ENCODE measurements at regions not wholly inside any gene's neighbourhood (a gene's known extent, or its start where the extent isn't known, plus 50 kb on each side); places are given as distances from the start of the nearest gene placed in this dataset.

DNA sequence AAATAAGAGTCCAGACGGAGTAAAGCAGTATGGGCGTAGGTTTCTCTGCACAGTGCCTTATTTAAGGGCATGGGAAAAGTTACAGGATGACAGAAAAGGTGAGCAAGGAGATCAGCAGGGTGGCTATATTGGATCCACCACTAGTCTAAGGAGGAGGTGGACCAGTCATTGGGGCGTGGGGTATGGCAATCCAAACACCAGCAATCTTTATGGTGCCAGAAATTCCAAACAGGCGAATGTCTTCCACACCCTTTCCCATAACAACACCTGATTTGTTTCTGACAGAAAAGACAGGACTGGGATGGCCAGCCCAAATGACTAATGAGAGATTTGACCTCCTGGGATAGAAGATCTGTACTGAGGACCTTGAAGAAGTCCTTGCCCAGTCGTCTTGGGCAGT is 181.8 kb upstream of the MBL2 start:
- TF ChIP-seq, protein P1, sequence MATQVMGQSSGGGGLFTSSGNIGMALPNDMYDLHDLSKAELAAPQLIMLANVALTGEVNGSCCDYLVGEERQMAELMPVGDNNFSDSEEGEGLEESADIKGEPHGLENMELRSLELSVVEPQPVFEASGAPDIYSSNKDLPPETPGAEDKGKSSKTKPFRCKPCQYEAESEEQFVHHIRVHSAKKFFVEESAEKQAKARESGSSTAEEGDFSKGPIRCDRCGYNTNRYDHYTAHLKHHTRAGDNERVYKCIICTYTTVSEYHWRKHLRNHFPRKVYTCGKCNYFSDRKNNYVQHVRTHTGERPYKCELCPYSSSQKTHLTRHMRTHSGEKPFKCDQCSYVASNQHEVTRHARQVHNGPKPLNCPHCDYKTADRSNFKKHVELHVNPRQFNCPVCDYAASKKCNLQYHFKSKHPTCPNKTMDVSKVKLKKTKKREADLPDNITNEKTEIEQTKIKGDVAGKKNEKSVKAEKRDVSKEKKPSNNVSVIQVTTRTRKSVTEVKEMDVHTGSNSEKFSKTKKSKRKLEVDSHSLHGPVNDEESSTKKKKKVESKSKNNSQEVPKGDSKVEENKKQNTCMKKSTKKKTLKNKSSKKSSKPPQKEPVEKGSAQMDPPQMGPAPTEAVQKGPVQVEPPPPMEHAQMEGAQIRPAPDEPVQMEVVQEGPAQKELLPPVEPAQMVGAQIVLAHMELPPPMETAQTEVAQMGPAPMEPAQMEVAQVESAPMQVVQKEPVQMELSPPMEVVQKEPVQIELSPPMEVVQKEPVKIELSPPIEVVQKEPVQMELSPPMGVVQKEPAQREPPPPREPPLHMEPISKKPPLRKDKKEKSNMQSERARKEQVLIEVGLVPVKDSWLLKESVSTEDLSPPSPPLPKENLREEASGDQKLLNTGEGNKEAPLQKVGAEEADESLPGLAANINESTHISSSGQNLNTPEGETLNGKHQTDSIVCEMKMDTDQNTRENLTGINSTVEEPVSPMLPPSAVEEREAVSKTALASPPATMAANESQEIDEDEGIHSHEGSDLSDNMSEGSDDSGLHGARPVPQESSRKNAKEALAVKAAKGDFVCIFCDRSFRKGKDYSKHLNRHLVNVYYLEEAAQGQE (IDR thresholded peaks at IDR 0.05): no peak
- TF ChIP-seq POLR2AphosphoS2 (conservative IDR thresholded peaks at IDR 0.05; ENCODE audit: low read length) (no peak), CHD2 (IDR thresholded peaks at IDR 0.05; ENCODE audit: low read length, partially characterized antibody) (no peak), HOXB5 (CRISPR knock-in tag; IDR thresholded peaks at IDR 0.05) (no peak), POLR2A (IDR thresholded peaks at IDR 0.05; ENCODE audit: low read length) (no peak), RNF2 (IDR thresholded peaks at IDR 0.05; ENCODE audit: borderline replicate concordance, low read depth) (no peak), HDAC2 (IDR thresholded peaks at IDR 0.05) (no peak), RFX5 (IDR thresholded peaks at IDR 0.05) (no peak), MYC (IDR thresholded peaks at IDR 0.05; ENCODE audit: borderline replicate concordance, low read length) (no peak), HEYL (CRISPR knock-in tag; IDR thresholded peaks at IDR 0.05) (no peak)
- TF ChIP-seq, protein P2, sequence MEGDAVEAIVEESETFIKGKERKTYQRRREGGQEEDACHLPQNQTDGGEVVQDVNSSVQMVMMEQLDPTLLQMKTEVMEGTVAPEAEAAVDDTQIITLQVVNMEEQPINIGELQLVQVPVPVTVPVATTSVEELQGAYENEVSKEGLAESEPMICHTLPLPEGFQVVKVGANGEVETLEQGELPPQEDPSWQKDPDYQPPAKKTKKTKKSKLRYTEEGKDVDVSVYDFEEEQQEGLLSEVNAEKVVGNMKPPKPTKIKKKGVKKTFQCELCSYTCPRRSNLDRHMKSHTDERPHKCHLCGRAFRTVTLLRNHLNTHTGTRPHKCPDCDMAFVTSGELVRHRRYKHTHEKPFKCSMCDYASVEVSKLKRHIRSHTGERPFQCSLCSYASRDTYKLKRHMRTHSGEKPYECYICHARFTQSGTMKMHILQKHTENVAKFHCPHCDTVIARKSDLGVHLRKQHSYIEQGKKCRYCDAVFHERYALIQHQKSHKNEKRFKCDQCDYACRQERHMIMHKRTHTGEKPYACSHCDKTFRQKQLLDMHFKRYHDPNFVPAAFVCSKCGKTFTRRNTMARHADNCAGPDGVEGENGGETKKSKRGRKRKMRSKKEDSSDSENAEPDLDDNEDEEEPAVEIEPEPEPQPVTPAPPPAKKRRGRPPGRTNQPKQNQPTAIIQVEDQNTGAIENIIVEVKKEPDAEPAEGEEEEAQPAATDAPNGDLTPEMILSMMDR (IDR thresholded peaks at IDR 0.05): no peak

Measured in A549 (cell line).